SU-DHL-6 (cell line): ENCODE measurements at regions not wholly inside any gene's neighbourhood (a gene's known extent, or its start where the extent isn't known, plus 50 kb on each side); places are given as distances from the start of the nearest gene placed in this dataset.

Experiments used
- H2AFZ ChIP-seq: fragments of 200-600 bp; sonication (generic); 2 replicates; pipeline ENCODE4 v1.6.1; 2014; ENCODE audit warnings: low read depth, mild to moderate bottlenecking, moderate library complexity, mixed read lengths, antibody characterized with exemption, low read length; ENCODE audit not compliant: severe bottlenecking
- H3F3A ChIP-seq: fragments of 200-600 bp; shearing (Covaris generic); 2 replicates; pipeline ENCODE4 v1.6.0; 2016; ENCODE audit warnings: antibody characterized with exemption, mild to moderate bottlenecking; ENCODE audit not compliant: insufficient read depth
- H3K27ac ChIP-seq: fragments of 200-600 bp; sonication (generic); 2 replicates; pipeline ENCODE4 v1.5.1; 2016; ENCODE audit warnings: low read depth, mild to moderate bottlenecking, low read length, moderate library complexity, mixed read lengths
- H3K27me3 ChIP-seq: fragments of 200-600 bp; sonication (generic), shearing (Covaris generic); 2 replicates; pipeline ENCODE4 v1.6.0; 2014; ENCODE audit warnings: mild to moderate bottlenecking, low read length
- H3K36me3 ChIP-seq: fragments of 200-600 bp; sonication (generic); 2 replicates; pipeline ENCODE4 v1.6.1; 2014; ENCODE audit warnings: mild to moderate bottlenecking, low read length, mixed read lengths
- H3K4me2 ChIP-seq: fragments of 300-600, 200-600 bp; shearing (Covaris generic), sonication (generic); 2 replicates; pipeline ENCODE4 v1.6.0; 2014; ENCODE audit warnings: low read length, low read depth, mild to moderate bottlenecking; ENCODE audit not compliant: poor library complexity, severe bottlenecking
- H3K4me3 ChIP-seq: fragments of 200-600 bp; sonication (generic); 2 replicates; pipeline ENCODE4 v1.5.1; 2014; ENCODE audit warnings: antibody characterized with exemption, low read length, mild to moderate bottlenecking, mixed read lengths; ENCODE audit not compliant: insufficient read depth, poor library complexity, severe bottlenecking
- H3K79me2 ChIP-seq: fragments of 200-600 bp; sonication (generic); 2 replicates; pipeline ENCODE4 v1.6.1; 2014; ENCODE audit warnings: mild to moderate bottlenecking, low read length, moderate library complexity; ENCODE audit not compliant: insufficient read depth
- H3K9ac ChIP-seq: fragments of 200-600 bp; sonication (generic); 2 replicates; pipeline ENCODE4 v1.7.0; 2014; ENCODE audit warnings: mild to moderate bottlenecking, low read length
- H3K9me2 ChIP-seq: fragments of 200-600 bp; sonication (generic); replicated peaks from 2 replicates; pipeline ENCODE4 v1.6.1; 2014; ENCODE audit warnings: low read length; ENCODE audit not compliant: insufficient read depth
- H3K9me3 ChIP-seq: fragments of 200-600 bp; sonication (generic); 2 replicates; pipeline ENCODE4 v1.6.1; 2014; ENCODE audit warnings: low read length, mixed read lengths; ENCODE audit not compliant: insufficient read depth
- H4K20me1 ChIP-seq: fragments of 200-600 bp; sonication (generic); 2 replicates; pipeline ENCODE4 v1.6.1; 2014; ENCODE audit warnings: low read depth, mild to moderate bottlenecking, antibody characterized with exemption, low read length, moderate library complexity, mixed read lengths
- CTCF ChIP-seq: fragments of 200-600 bp; sonication (generic); IDR thresholded peaks from one replicate; pipeline ENCODE4 v1.5.1; 2017; ENCODE audit warnings: antibody characterized with exemption, mild to moderate bottlenecking, low read length, moderate library complexity; ENCODE audit not compliant: insufficient read depth, poor library complexity, severe bottlenecking
- EZH2phosphoT487 ChIP-seq: fragments of 200-600 bp; sonication (generic), shearing (Covaris generic); conservative IDR thresholded peaks from 2 replicates; pipeline ENCODE4 v1.6.1; 2018; ENCODE audit warnings: mild to moderate bottlenecking, antibody characterized with exemption, low read length, moderate library complexity, mixed read lengths

GRCh38 chr3:68057637-68058320 is 403.4 kb upstream of the SUCLG2 start:
- Histone ChIP-seq H3K9me3 (no peaks in the 10 kb centered on the region), H3F3A (no peaks in the 10 kb centered on the region), H3K79me2 (no peaks in the 10 kb centered on the region), H3K27me3 (no peaks in the 10 kb centered on the region), H2AFZ (no peak overlapping the region), H3K9me2 (no peaks in the 10 kb centered on the region), H3K27ac (no peak overlapping the region), H4K20me1 (no peaks in the 10 kb centered on the region), H3K4me3 (no peak overlapping the region), H3K36me3 (no peaks in the 10 kb centered on the region), H3K4me2 (no peak overlapping the region), H3K9ac (no peak overlapping the region)
- TF ChIP-seq EZH2phosphoT487 = no peak
- no peak for TF ChIP-seq CTCF

- Histone ChIP-seq H4K20me1 (no peaks in the 10 kb centered on the region), H3K27me3 (no peaks in the 10 kb centered on the region), H3K36me3 (no peaks in the 10 kb centered on the region), H3K9me3 (no peaks in the 10 kb centered on the region), H3K4me3 (no peak overlapping the region), H3K9me2 (no peaks in the 10 kb centered on the region), H3K27ac (no peak overlapping the region), H3K79me2 (no peaks in the 10 kb centered on the region), H3F3A (no peaks in the 10 kb centered on the region), H3K4me2 (no peak overlapping the region), H3K9ac (no peak overlapping the region), H2AFZ (no peak overlapping the region)
- TF ChIP-seq CTCF (no peak), EZH2phosphoT487 (no peak)
These were observed 402.1 kb upstream of the SUCLG2 start for GRCh38 chr3:68056556-68056955.

GRCh38 chr3:68055215-68055614 is 400.8 kb upstream of the SUCLG2 start:
- Histone ChIP-seq H3K27me3 (no peaks in the 10 kb centered on the region), H3K27ac (no peak overlapping the region)
- TF ChIP-seq CTCF (no peak), EZH2phosphoT487 (no peak)

More at GRCh38 chr3:68055215-68055614, 400.8 kb upstream of the SUCLG2 start:
- no peaks in the 10 kb centered on the region for H3K36me3 ChIP-seq
- no peaks in the 10 kb centered on the region for H3K9me2 ChIP-seq
- no peak overlapping the region for H2AFZ ChIP-seq
- no peaks in the 10 kb centered on the region for H3F3A ChIP-seq
- no peak overlapping the region for H3K4me3 ChIP-seq
- no peak overlapping the region for H3K9ac ChIP-seq
- H3K9me3 ChIP-seq = no peaks in the 10 kb centered on the region
- H3K79me2 ChIP-seq = no peaks in the 10 kb centered on the region
- no peaks in the 10 kb centered on the region for H4K20me1 ChIP-seq
- no peak overlapping the region for H3K4me2 ChIP-seq
